K562 (cell line): ENCODE measurements at regions not wholly inside any gene's neighbourhood (a gene's known extent, or its start where the extent isn't known, plus 50 kb on each side); places are given as distances from the start of the nearest gene placed in this dataset.

Experiments used
- ATAC-seq: fragments of 200-7000 bp; cut with Tn5 transposase; 3 replicates; pipeline ENCODE4 v1.9.1; 2020; ENCODE audit warnings: moderate library complexity
- BruUV-seq: library from RNA; stranded (reverse); fragments of 400-500 nt; replicated peaks from 2 replicates; lab custom pipeline; 2021; lab: Mats Ljungman, UMichigan
- CTCF ChIA-PET: fragments of 300-600 bp; formaldehyde crosslinking; extraction: SDS; loops from one replicate; lab custom pipeline; 2021; ENCODE audit warnings: low intra/inter-chr PET ratio; lab: Yijun Ruan, JAX
- POLR2A ChIA-PET: fragments of 300-600, 350-650 bp; sonication (Branson Sonifier 250); formaldehyde crosslinking; extraction: SDS; loops from one replicate; lab custom pipeline; 2021; ENCODE audit warnings: antibody characterized with exemption, inconsistent platforms; lab: Yijun Ruan, JAX
- DNase-seq, 4 experiments: peaks; one replicate each; pipeline versions ENCODE4 v3.0.0 to v3.0.0-alpha.2; 2011 to 2018; ENCODE audit warnings: low spot score in 3 of 4, mixed read lengths in 3 of 4; ENCODE audit errors: extremely low read depth in 1 of 4
- FAIRE-seq: peaks from 2 replicates; lab custom pipeline; 2011; peaks lifted over from hg19 to GRCh38; lab: Jason Lieb, UNC
- H2AFZ ChIP-seq: 2 replicates; pipeline ENCODE4 v1.6.0; 2011; ENCODE audit warnings: low read depth, low read length, control low read depth, inconsistent platforms
- H3K27ac ChIP-seq: fragments of 200-600 bp; 3 replicates; pipeline ENCODE4 v1.8.0; 2011; ENCODE audit warnings: low read depth, mild to moderate bottlenecking, control low read depth, inconsistent platforms, low read length, moderate library complexity, mixed read lengths; ENCODE audit errors: extremely low read depth
- H3K27me3 ChIP-seq, 2 experiments: fragments of 300-600 bp in 1 of 2; 2 replicates in 1 of 2; 3 replicates in 1 of 2; pipeline versions ENCODE4 v1.6.0 to v1.8.0; 2011; ENCODE audit warnings: inconsistent platforms in 2 of 2, low read length in 2 of 2, mild to moderate bottlenecking in 1 of 2, mixed read lengths in 1 of 2, moderate library complexity in 1 of 2; ENCODE audit not compliant: control insufficient read depth in 2 of 2, insufficient read depth in 2 of 2
- H3K36me3 ChIP-seq: fragments of 300-600 bp; 3 replicates; pipeline ENCODE4 v1.8.0; 2011; ENCODE audit warnings: mild to moderate bottlenecking, low read length, inconsistent platforms; ENCODE audit not compliant: control insufficient read depth, insufficient read depth
- H3K4me1 ChIP-seq, 2 experiments: fragments of 200-600 bp in 1 of 2; replicated peaks in 1 of 2; 2 replicates in 1 of 2; 3 replicates in 1 of 2; pipeline versions ENCODE4 v1.5.1 to v1.8.0; 2011; ENCODE audit warnings: inconsistent platforms in 2 of 2, low read length in 2 of 2, mild to moderate bottlenecking in 1 of 2, mixed read lengths in 1 of 2, moderate library complexity in 1 of 2; ENCODE audit not compliant: control insufficient read depth in 2 of 2, insufficient read depth in 2 of 2
- H3K4me2 ChIP-seq: 2 replicates; pipeline ENCODE4 v1.6.1; 2011; ENCODE audit warnings: low read length, control low read depth, inconsistent platforms, mixed read lengths; ENCODE audit not compliant: insufficient read depth
- H3K4me3 ChIP-seq: fragments of 200-600 bp; sonication (generic), shearing (Covaris generic); 2 replicates; pipeline ENCODE4 v1.5.1; 2016; ENCODE audit warnings: control low read depth, inconsistent platforms
- H3K79me2 ChIP-seq: fragments of 200-600 bp; 3 replicates; pipeline ENCODE4 v1.8.0; 2011; ENCODE audit warnings: low read length, inconsistent platforms; ENCODE audit not compliant: control insufficient read depth, insufficient read depth
- H3K9ac ChIP-seq, 2 experiments: 2 replicates each; pipeline versions ENCODE4 v1.6.0 to v1.6.1; 2011; ENCODE audit warnings: low read depth in 2 of 2, low read length in 2 of 2, control low read depth in 1 of 2, inconsistent platforms in 1 of 2, mild to moderate bottlenecking in 1 of 2, mixed read lengths in 1 of 2; ENCODE audit not compliant: insufficient read depth in 1 of 2
- H3K9me1 ChIP-seq: one replicate; pipeline ENCODE4 v1.6.0; 2011; ENCODE audit warnings: inconsistent platforms, mild to moderate bottlenecking, low read length, moderate library complexity; ENCODE audit not compliant: control insufficient read depth, insufficient read depth
- H3K9me3 ChIP-seq: replicated peaks from 2 replicates; pipeline ENCODE4 v1.5.1; 2011; ENCODE audit warnings: low read depth, low read length, inconsistent platforms; ENCODE audit not compliant: control insufficient read depth, insufficient read depth
- H4K20me1 ChIP-seq: replicated peaks from 2 replicates; pipeline ENCODE4 v1.6.1; 2011; ENCODE audit warnings: low read length, inconsistent platforms, mixed read lengths; ENCODE audit not compliant: control insufficient read depth, insufficient read depth
- ARID1B ChIP-seq: fragments of 450-650 bp; IDR thresholded peaks from 2 replicates; pipeline ENCODE4 v1.6.1; 2016; ENCODE audit warnings: antibody characterized with exemption, mild to moderate bottlenecking, inconsistent platforms
- ARID4B ChIP-seq: sonication (generic); formaldehyde crosslinking; IDR thresholded peaks from 2 replicates; pipeline ENCODE4 v1.8.0; 2022; ENCODE audit warnings: mild to moderate bottlenecking, missing genetic modification reagents
- NKRF ChIP-seq: fragments of 450-650 bp; IDR thresholded peaks from 2 replicates; pipeline ENCODE4 v1.6.1; 2016; ENCODE audit warnings: borderline replicate concordance
- PATZ1 ChIP-seq: fragments of 250-450 bp; sonication (Bioruptor Pico); IDR thresholded peaks from 2 replicates; pipeline ENCODE4 v1.5.0; 2020; ENCODE audit warnings: mild to moderate bottlenecking, borderline replicate concordance
- TAL1 ChIP-seq: fragments of 450-650 bp; IDR thresholded peaks from 2 replicates; pipeline ENCODE4 v1.6.1; 2016; ENCODE audit warnings: mild to moderate bottlenecking
- ZNF146 ChIP-seq: IDR thresholded peaks from one replicate; pipeline ENCODE4 v1.6.1; 2018; ENCODE audit warnings: missing compliant biosample characterization; ENCODE audit not compliant: unreplicated experiment
- ZNF639 ChIP-seq, 2 experiments: fragments of 200-800 bp in 1 of 2; sonication (Bioruptor generic) in 1 of 2; sonication (generic) in 1 of 2; formaldehyde crosslinking in 1 of 2; IDR thresholded peaks in 1 of 2; conservative IDR thresholded peaks in 1 of 2; 2 replicates each; pipeline versions ENCODE4 v1.5.0 to v1.6.1; 2016 to 2020; ENCODE audit warnings: missing compliant biosample characterization in 1 of 2, missing genetic modification characterization in 1 of 2, missing genetic modification reagents in 1 of 2
- in situ Hi-C: fragments of 300-500 bp; cut with MboI; formaldehyde crosslinking; loops from 4 replicates; pipeline ENCODE4 v1.15.0; 2018; ENCODE audit warnings: inconsistent platforms, mixed read lengths
- intact Hi-C: fragments of 100-400 bp; cut with micrococcal nuclease; formaldehyde crosslinking; loops from 2 replicates; pipeline ENCODE4 v1.14.2; 2022

GRCh38 chr2:160612266-160612856 lies 118.8 kb upstream of the RBMS1 start:
- Histone ChIP-seq H3K27me3 (no peaks in the 10 kb centered on the region), H3K27ac (no peak overlapping the region), H2AFZ (no peak overlapping the region), H3K9me3 (no peaks in the 10 kb centered on the region), H3K9me1 (no peaks in the 10 kb centered on the region), H3K9ac (no peak overlapping the region), H3K4me2 (no peak overlapping the region), H3K4me3 (no peak overlapping the region), H3K4me1 (no peaks in the 10 kb centered on the region), H4K20me1 (no peaks in the 10 kb centered on the region), H3K79me2 (no peaks in the 10 kb centered on the region), H3K36me3 (no peaks in the 10 kb centered on the region)
- BruUV-seq, result no TSS peak
- ChIA-PET CTCF (interaction anchor here (0.7 kb wide), 1 partner anchor 29 kb away, joined by 3 read pairs; no protein-coding TSS in a partner anchor), POLR2A (no interaction called here)
- in situ Hi-C loops, result no loop called here
- DNase-seq (no peak), ATAC-seq (no peak), FAIRE-seq (no peak)
- intact Hi-C loops, result no loop called here
- TF ChIP-seq PATZ1 (CRISPR knock-in tag) (no peak), ARID1B (no peak), ARID4B (CRISPR knock-in tag) (no peak), NKRF (no peak), ZNF639 (CRISPR knock-in tag; conservative IDR thresholded peaks at IDR 0.05 in 1 of 2, IDR thresholded peaks at IDR 0.05 in 1 of 2) (no peak), ZNF146 (CRISPR knock-in tag) (no peak), TAL1 (no peak)
